OCI-LY1 (cell line): ENCODE measurements at regions not wholly inside any gene's neighbourhood (a gene's known extent, or its start where the extent isn't known, plus 50 kb on each side); places are given as distances from the start of the nearest gene placed in this dataset.

Experiments used
- CTCF ChIP-seq: fragments of 200-600 bp; sonication (generic), shearing (Covaris generic); IDR thresholded peaks from 2 replicates; pipeline ENCODE4 v1.5.1; 2017; ENCODE audit warnings: mild to moderate bottlenecking, antibody characterized with exemption, low read length, moderate library complexity, mixed read lengths
- EZH2 ChIP-seq: fragments of 200-600 bp; sonication (generic), shearing (Covaris generic); IDR thresholded peaks from 2 replicates; pipeline ENCODE4 v1.8.0; 2017; ENCODE audit warnings: borderline replicate concordance, mixed run types, mild to moderate bottlenecking, antibody characterized with exemption, low read length, moderate library complexity, mixed read lengths

DNA sequence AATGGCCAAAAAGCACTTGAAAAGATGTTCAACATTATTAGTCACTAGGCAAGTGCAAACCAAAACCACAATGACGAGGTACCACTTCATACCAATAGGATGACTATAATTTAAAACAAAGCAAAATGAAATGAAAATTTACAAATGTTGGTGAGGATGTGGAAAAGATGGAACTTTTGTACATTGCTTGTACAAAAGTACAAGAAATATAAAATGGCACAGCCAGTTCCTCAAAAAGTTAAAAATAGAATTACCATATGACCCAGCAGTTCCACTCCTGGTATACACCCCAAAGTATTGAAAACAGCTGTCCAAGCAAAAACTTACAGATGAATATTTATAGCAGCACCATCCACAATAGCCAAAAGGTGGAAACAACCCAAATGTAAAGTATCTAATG lies 107.8 kb upstream of the XPO1 start:
- TF ChIP-seq CTCF (no peak), EZH2 (no peak)
